Right lobe of liver (tissue), 4 donors: ENCODE measurements at regions not wholly inside any gene's neighbourhood (a gene's known extent, or its start where the extent isn't known, plus 50 kb on each side); places are given as distances from the start of the nearest gene placed in this dataset.

Source experiments
- POLR2A ChIP-seq: fragments of 450-650 bp; IDR thresholded peaks from one replicate; pipeline ENCODE4 v1.6.1; 2017; ENCODE audit warnings: antibody characterized with exemption, mild to moderate bottlenecking
- TF ChIP-seq, protein P1 (sequence below), 4 donors: fragments of 200-600 bp in 3 of 4; fragments of 450-650 bp in 1 of 4; IDR thresholded peaks; one replicate each; pipeline versions ENCODE4 v1.5.1 to v1.8.0; 2016 to 2022; ENCODE audit warnings: antibody characterized with exemption in 4 of 4, mild to moderate bottlenecking in 2 of 4
- donor health status: DM: no; HTN: no; CAD: no.
- donor health status: DM: no; HTN: no; CAD: no.
- donor health status: DM: no; HTN: yes; CAD: no.

DNA sequence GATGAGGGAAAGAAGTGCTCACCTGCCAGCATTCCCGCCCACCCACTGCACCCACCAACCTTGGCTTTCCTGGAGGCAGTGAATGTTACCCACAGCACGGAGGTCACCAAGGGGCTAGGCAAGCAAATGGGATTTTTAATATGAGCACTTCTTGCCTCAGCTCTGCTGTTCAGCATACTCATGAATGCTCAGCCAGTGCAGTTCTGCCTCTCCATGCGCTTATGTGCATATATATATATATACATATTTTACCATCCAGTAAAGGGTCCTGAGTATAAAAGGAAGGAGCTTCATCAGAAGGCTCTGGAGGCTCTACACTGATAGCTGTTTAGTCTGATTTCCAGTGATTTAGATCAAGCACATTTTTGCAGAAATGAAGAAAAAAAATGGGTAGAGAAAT lies 366.9 kb downstream of the SIPA1L2 start:
- TF ChIP-seq, protein P1, sequence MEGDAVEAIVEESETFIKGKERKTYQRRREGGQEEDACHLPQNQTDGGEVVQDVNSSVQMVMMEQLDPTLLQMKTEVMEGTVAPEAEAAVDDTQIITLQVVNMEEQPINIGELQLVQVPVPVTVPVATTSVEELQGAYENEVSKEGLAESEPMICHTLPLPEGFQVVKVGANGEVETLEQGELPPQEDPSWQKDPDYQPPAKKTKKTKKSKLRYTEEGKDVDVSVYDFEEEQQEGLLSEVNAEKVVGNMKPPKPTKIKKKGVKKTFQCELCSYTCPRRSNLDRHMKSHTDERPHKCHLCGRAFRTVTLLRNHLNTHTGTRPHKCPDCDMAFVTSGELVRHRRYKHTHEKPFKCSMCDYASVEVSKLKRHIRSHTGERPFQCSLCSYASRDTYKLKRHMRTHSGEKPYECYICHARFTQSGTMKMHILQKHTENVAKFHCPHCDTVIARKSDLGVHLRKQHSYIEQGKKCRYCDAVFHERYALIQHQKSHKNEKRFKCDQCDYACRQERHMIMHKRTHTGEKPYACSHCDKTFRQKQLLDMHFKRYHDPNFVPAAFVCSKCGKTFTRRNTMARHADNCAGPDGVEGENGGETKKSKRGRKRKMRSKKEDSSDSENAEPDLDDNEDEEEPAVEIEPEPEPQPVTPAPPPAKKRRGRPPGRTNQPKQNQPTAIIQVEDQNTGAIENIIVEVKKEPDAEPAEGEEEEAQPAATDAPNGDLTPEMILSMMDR (IDR thresholded peaks at IDR 0.05), result no peak
- no peak for TF ChIP-seq POLR2A
